ENCODE measurements at regions not wholly inside any gene's neighbourhood (a gene's known extent, or its start where the extent isn't known, plus 50 kb on each side); places are given as distances from the start of the nearest gene placed in this dataset.

GRCh38 chr12:34203866-34204620 lies 181.7 kb downstream of the ALG10 start:
- no peaks in the 10 kb centered on the region for H3K23me2 ChIP-seq (ENCODE audit: insufficient read length, low read depth, low read length, poor library complexity, severe bottlenecking)
- H4K91ac ChIP-seq (ENCODE audit: insufficient read length, low read depth, low read length): no peak overlapping the region
- H4K5ac ChIP-seq (ENCODE audit: insufficient read length, low read depth, low read length): no peak overlapping the region
- H3T11ph ChIP-seq (ENCODE audit: low read length): no peak overlapping the region
- no peak overlapping the region for H3K4ac ChIP-seq (ENCODE audit: low read depth, low read length)
- no peaks in the 10 kb centered on the region for H3K79me2 ChIP-seq (ENCODE audit: insufficient read depth, low read length)
- no peak overlapping the region for H2AK5ac ChIP-seq (ENCODE audit: insufficient read length, low read length)
- H3K79me1 ChIP-seq (ENCODE audit: insufficient read depth, low read depth, low read length, poor library complexity, severe bottlenecking): no peaks in the 10 kb centered on the region
- Mint-ChIP-seq H3K4me1 (no peaks in the 10 kb centered on the region), H3K36me3 (ENCODE audit: insufficient read depth in 1 of 3, low read depth in 3 of 3) (peaks cover 26 to 27% (median 26%) of the 10 kb centered on the region in 3 experiments), H3K27ac (no peak overlapping the region), H3K9me3 (peaks cover 79 to 91% of the 10 kb centered on the region in 2 experiments), H3K27me3 (ENCODE audit: low read depth) (no peaks in the 10 kb centered on the region; the same call in none of the 2 replicates), H3K4me3 (no peak overlapping the region)
- WGBS (ENCODE audit: extremely low coverage, insufficient read length, low lambda C conversion rate): no CpG with 5 or more reads among the region's 27 CpGs
- no peak overlapping the region for H3K27ac ChIP-seq (ENCODE audit: insufficient read length, low read depth, low read length)
- DNase-seq: no peak
- H2BK20ac ChIP-seq (ENCODE audit: low read depth, low read length, poor library complexity, severe bottlenecking): no peak overlapping the region
- no peaks in the 10 kb centered on the region for H3K27me3 ChIP-seq (ENCODE audit: insufficient read depth, low read length)
- no peak overlapping the region for H2BK12ac ChIP-seq (ENCODE audit: insufficient read length, low read depth, low read length)
- no peak overlapping the region for H3K56ac ChIP-seq (ENCODE audit: insufficient read length, low read depth, low read length)
- no peak overlapping the region for H3K14ac ChIP-seq (ENCODE audit: insufficient read depth, low read length)
- no peak overlapping the region for H2AFZ ChIP-seq (ENCODE audit: low read length)
- no peak overlapping the region for H3K18ac ChIP-seq (ENCODE audit: insufficient read length, low read depth, low read length)
- no peak overlapping the region for H2BK120ac ChIP-seq (ENCODE audit: low read depth, low read length, poor library complexity, severe bottlenecking)
- no peak overlapping the region for H2BK15ac ChIP-seq (ENCODE audit: low read depth, low read length)
- H3K4me1 ChIP-seq (ENCODE audit: insufficient read depth, low read length): no peaks in the 10 kb centered on the region
- H3K23ac ChIP-seq (ENCODE audit: insufficient read length, low read depth, low read length): no peak overlapping the region
- no peak overlapping the region for H2BK5ac ChIP-seq (ENCODE audit: insufficient read length, low read length)
- peaks cover 54% of the 10 kb centered on the region for H3K9me3 ChIP-seq (ENCODE audit: control insufficient read depth, low read depth, low read length)
- no peak overlapping the region for H4K8ac ChIP-seq (replicated peaks; ENCODE audit: insufficient read length, low read depth, low read length)
- H3K4me2 ChIP-seq (ENCODE audit: insufficient read depth, insufficient read length, low read length): no peak overlapping the region
- no peak overlapping the region for H3K9ac ChIP-seq (ENCODE audit: extremely low read depth, insufficient read length, low read length)
- H4K20me1 ChIP-seq (ENCODE audit: control insufficient read depth, insufficient read depth, insufficient read length): no peaks in the 10 kb centered on the region
- TF ChIP-seq CTCF (conservative IDR thresholded peaks at IDR 0.05): no peak

Measured in H9 (cell line).